GM19467 (cell line): ENCODE measurements at regions not wholly inside any gene's neighbourhood (a gene's known extent, or its start where the extent isn't known, plus 50 kb on each side); places are given as distances from the start of the nearest gene placed in this dataset.
"Not testable (repeated sequence)": the region's sequence is repeated elsewhere in the genome, so short reads cannot be mapped to it uniquely, and the experiment has no call there.

Source experiments
- ATAC-seq: cut with Tn5 transposase; IDR thresholded peaks from one replicate; pipeline ENCODE4 v1.9.1; 2021; ENCODE audit warnings: mild to moderate bottlenecking, moderate library complexity; ENCODE audit not compliant: unreplicated experiment

- ATAC-seq: no peak
Measured at GRCh38 chr3:193922034-193922774, 213.7 kb upstream of the HES1 start.

GRCh38 chr3:193923958-193924357 lies 212.0 kb upstream of the HES1 start:
- ATAC-seq: not testable (repeated sequence)

- not testable (repeated sequence) for ATAC-seq
Measured at GRCh38 chr3:193926071-193926470, 209.9 kb upstream of the HES1 start.

DNA sequence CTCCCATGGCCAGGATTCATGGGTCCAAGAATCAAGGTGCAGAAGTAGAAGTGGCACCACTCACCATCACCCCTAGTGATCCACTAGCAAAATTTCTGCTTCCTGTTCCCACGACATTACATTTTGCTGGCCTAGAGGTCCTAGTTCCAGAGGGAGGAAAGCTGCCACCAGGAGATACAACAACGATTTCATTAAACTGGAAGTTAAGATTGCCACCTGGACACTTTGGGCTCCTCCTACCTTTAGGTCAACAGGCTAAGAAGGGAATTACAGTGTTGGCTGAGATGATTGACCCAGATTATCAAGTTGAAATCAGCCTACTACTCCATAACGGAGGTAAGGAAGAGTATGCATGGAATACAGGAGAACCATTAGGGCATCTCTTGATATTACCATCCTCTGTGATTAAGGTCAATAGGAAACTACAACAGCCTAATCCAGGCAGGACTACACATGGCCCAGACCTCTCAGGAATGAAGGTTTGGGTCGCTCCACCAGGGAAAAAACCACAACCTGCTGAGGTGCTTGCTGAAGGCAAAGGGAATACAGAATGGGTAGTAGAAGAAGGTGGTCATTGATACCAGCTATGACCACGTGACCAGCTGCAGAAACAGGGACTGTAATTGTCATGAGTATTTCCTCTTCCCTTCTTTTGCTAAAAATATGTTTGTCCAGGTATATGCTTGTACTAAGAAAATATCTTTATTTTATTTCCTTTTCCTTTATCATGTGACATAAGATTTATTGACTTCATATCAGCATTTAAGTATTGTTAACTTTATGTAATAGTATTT lies 208.3 kb upstream of the HES1 start:
- ATAC-seq: not testable (repeated sequence)

- ATAC-seq: no peak
Measured at GRCh38 chr3:193928354-193929209, 207.4 kb upstream of the HES1 start.

DNA sequence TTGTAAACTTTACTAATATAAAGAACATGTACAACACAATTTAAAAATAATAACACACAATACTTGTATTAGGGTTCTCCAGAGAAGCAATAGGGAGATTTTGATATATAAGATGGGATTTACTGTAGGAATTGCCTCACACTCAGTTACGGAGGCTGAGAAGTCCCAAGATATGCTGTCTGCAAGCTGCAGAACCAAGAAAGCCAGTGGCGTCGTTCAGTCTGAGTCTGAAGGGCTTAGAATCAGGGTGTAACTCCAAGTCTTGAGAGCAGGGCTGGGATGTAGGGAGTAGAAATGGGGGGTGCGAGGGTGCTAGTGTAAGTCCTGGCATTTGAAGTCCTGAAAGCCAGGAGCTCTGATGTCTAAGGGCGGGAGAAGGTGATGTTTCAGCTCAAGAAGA lies 206.6 kb upstream of the HES1 start:
- no peak for ATAC-seq

- no peak for ATAC-seq
Measured at GRCh38 chr3:193929921-193930646, 205.9 kb upstream of the HES1 start.

DNA sequence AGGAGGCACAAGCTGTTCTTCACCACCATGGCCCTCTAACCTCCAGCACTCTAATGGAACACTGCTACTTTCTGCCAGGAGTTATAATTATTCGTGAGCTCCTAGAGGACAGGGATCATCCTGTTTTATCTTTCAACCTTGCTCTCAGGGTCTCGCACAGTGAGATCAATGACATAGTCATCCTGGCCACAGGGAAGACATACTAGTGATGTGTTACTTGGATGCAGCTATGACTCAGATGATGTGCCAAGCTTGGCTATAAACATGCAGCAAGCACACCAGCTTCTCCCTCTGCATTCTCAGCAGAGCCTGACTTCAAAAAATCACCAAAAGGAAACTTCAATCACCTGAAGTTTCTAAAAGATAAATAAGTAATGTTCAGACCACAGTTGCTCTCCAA lies 203.8 kb upstream of the HES1 start:
- ATAC-seq: no peak

DNA sequence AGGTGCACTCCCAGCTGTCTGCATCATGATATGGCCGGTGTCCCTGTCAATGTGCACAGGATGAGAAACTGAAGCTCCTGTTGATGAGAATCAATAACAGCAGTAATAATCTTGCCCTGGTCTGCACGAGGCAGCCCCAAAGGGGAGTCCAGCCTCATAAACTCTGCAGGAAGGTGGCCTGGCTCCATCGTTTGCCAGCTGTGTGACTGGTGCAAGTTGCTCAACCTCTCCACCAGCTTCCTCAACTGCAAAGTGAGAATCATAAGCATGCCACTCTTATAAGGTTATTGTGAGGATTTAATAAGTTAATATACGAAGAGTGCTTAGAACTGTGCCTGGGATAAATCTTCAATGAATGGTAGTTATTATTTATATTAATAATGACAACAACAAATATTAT lies 203.4 kb upstream of the HES1 start:
- ATAC-seq: no peak

DNA sequence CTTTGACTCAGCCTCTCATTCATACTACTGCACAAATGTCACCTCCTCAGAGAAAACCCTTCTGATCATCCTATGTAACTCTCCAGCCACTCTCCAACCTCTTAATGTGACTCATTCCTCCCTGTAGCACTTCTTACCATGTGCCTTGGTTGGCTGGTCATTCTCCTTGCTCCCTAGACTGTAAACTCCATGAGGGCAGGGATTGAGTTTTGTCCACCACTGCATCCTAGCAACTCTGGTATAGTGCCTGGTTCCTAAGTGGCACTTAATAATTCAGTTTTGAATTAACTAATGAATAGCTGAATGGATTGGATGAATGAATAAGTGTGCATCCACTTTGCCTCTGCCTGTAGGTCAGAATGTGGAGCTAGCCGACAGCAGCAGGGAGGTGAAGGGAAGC lies 202.5 kb upstream of the HES1 start:
- no peak for ATAC-seq

DNA sequence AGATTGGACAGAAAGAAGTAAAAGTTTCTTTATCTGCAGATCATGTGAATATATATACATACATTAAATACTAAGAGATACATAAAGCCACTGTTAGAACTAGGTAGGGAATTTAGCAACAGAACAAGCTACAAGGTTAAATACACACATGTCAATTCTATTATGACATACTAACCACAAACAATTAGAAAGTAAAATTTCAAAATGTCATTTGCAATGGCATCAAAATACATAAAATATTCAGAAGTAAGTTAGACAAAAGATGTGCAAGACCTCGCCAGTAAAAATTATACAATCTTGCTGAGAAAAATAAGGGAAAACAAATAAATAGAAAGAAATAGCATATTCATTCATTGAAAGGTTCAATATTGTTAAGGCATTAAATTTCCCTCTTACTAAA lies 200.0 kb upstream of the HES1 start:
- ATAC-seq: no peak

GRCh38 chr3:193938613-193939012 lies 197.3 kb upstream of the HES1 start:
- no peak for ATAC-seq

- no peak for ATAC-seq
Measured at GRCh38 chr3:193939527-193939926, 196.4 kb upstream of the HES1 start.

DNA sequence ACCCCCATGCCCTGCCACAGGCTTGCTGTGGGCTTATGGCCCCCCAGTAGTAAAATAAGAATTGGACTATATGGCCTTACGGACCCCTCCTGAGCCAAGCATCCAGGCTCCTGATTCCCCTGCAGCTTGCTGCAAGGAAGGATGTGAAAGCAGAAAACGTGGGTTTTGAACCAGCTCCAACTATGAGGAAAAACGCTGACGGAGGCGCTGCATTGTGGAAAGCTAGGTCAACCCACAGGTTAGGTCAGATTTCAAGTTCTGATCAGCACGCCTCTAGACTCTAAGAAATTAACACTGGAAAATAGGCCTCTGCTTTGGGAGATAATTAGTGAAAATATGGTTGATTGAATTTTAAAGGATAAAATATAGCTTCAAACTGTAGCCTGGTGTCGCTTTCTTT lies 195.4 kb upstream of the HES1 start:
- ATAC-seq: no peak

DNA sequence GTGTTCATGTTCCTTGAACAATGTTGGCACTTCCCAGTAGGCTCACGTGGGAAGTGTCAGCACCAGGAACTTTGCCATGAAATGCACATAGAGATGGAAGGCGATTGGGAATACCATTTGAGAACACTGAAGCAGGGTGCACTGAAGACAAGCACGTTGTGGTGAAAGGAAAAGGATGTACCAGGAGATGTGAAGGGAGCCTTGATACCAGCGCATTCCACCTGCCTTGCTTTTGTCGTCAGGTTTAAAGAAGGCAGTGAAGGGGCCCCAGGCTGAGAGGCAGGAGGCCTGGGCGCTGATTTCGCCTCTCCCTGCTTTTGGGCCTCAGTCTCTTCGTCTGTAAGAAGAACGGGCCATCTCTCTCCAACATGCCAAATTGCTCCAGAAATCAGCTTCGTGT lies 194.5 kb upstream of the HES1 start:
- ATAC-seq: no peak

GRCh38 chr3:193942516-193943055 lies 193.4 kb upstream of the HES1 start:
- ATAC-seq: no peak

- ATAC-seq: no peak
Measured at GRCh38 chr3:193943200-193943599, 192.7 kb upstream of the HES1 start.

DNA sequence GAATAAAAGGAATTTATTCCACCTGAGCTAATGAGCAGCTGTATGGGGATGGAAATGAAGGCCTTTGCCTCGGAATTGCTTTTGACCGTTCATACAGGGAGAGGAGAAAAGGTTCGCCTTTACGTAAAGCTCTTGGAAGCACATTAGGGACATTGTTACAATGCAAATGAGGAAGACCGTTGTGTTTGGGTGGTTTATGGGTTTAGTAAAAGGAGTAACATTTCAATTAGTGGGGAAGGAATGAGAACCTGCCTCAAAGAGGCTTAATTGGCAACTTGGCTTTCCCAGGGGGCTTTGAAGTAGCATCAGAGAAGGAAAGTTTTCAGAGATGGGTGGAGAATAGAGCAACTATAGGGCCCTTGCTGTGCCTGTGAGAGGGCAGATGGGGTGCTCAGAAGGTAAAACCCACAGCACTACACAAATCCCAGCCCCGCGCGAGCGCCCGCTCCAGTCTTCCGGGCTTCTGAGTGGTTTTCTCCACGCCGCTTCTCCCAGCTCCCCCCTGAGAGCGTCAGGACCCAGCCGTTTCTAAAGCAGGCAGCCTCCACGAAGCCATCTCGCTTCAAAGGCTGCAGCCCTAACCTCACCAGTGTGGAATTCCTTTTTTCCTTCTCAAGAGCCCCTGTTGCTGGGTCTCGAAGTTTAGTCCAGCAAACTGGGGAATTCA lies 192.0 kb upstream of the HES1 start:
- ATAC-seq: no peak

DNA sequence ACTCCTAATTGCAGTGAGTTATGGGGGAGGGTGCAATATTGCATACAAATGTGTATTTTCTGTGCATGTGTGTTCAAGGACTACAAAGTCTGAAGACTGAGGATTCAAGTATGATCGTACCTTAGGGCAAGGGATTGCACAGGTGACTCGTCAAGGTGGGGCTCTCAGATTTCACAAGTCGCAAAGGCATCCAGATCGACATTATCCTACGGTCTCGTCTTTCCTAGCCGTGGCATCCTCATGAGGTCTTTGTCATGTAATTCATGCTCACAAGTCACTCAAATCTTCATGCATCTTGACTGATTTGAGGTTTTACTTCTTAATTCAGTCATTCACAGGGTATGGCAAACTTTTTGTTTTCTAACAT lies 191.4 kb upstream of the HES1 start:
- no peak for ATAC-seq

- ATAC-seq: no peak
Measured at GRCh38 chr3:193945143-193945542, 190.8 kb upstream of the HES1 start.
